ENCODE measurements at regions not wholly inside any gene's neighbourhood (a gene's known extent, or its start where the extent isn't known, plus 50 kb on each side); places are given as distances from the start of the nearest gene placed in this dataset.

- peaks cover 11 to 59% (median 37%) of the 10 kb centered on the region in 6 donors for H3K9me3 Mint-ChIP-seq
- no peak for DNase-seq
- H3K27ac Mint-ChIP-seq, result no peak overlapping the region
- H3K4me3 Mint-ChIP-seq, result no peak overlapping the region
- H3K4me1 Mint-ChIP-seq, result no peaks in the 10 kb centered on the region
- peaks cover 0 to 12% (median 11%) of the 10 kb centered on the region in 3 donors for H3K36me3 Mint-ChIP-seq
- peaks cover 0 to 3% (median 0%) of the 10 kb centered on the region in 3 donors for H3K27me3 Mint-ChIP-seq (ENCODE audit: low read depth in 3 of 3)
These were observed 2243.8 kb upstream of the C9orf72 start for GRCh38 chr9:29816954-29817703.

- no peak overlapping the region for H3K4me3 Mint-ChIP-seq
- no peaks in the 10 kb centered on the region for H3K4me1 Mint-ChIP-seq
- peaks cover 14 to 77% (median 49%) of the 10 kb centered on the region in 6 donors for H3K9me3 Mint-ChIP-seq
- peaks cover 0 to 3% (median 0%) of the 10 kb centered on the region in 3 donors for H3K27me3 Mint-ChIP-seq (ENCODE audit: low read depth in 3 of 3)
- no peak overlapping the region for H3K27ac Mint-ChIP-seq
- H3K36me3 Mint-ChIP-seq, result peaks cover 0 to 11% (median 10%) of the 10 kb centered on the region in 3 donors
- no peak for DNase-seq
These were observed 2249.2 kb upstream of the C9orf72 start for GRCh38 chr9:29822458-29822857.

GRCh38 chr9:29826421-29826820 lies 2253.1 kb upstream of the C9orf72 start:
- peaks cover 5 to 55% (median 33%) of the 10 kb centered on the region in 6 donors for H3K9me3 Mint-ChIP-seq
- no peak overlapping the region for H3K4me3 Mint-ChIP-seq
- DNase-seq, result no peak
- no peaks in the 10 kb centered on the region for H3K4me1 Mint-ChIP-seq
- H3K27me3 Mint-ChIP-seq (ENCODE audit: low read depth in 3 of 3), result no peaks in the 10 kb centered on the region
- H3K36me3 Mint-ChIP-seq, result no peaks in the 10 kb centered on the region
- H3K27ac Mint-ChIP-seq, result no peak overlapping the region

DNA sequence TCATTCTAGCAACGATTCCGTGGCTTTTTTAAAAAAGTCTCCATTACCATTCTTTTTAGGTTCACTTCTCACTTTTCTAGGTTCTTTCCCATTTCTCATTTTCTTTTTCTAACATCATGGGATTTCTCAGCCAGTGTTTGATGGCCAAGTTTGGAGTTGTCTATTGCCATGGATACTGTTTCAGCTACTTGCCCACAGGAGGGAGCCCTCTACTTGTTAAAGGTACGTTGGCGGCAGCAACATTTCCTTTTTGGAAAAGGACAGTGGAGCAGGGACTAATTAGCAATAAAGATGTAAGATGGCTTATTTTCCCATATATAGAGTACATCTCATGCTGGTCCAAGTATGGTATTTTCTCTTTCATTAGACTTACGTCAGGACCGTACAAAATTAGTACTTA lies 2257.5 kb upstream of the C9orf72 start:
- no peaks in the 10 kb centered on the region for H3K36me3 Mint-ChIP-seq
- H3K4me3 Mint-ChIP-seq, result no peak overlapping the region
- no peaks in the 10 kb centered on the region for H3K4me1 Mint-ChIP-seq
- no peak overlapping the region for H3K27ac Mint-ChIP-seq
- no peak for DNase-seq
- H3K9me3 Mint-ChIP-seq, result peaks cover 4 to 34% (median 21%) of the 10 kb centered on the region in 6 donors
- H3K27me3 Mint-ChIP-seq (ENCODE audit: low read depth in 3 of 3), result peaks cover 0 to 2% (median 0%) of the 10 kb centered on the region in 3 donors

GRCh38 chr9:29838491-29839020 lies 2265.3 kb upstream of the C9orf72 start:
- Mint-ChIP-seq H3K27me3 (ENCODE audit: low read depth in 3 of 3) (peaks cover 0 to 2% (median 2%) of the 10 kb centered on the region in 3 donors), H3K4me3 (no peak overlapping the region), H3K27ac (no peak overlapping the region), H3K4me1 (no peaks in the 10 kb centered on the region), H3K9me3 (peaks cover 0 to 22% (median 11%) of the 10 kb centered on the region in 6 donors), H3K36me3 (peaks cover 0 to 4% (median 0%) of the 10 kb centered on the region in 3 donors)
- no peak for DNase-seq

DNA sequence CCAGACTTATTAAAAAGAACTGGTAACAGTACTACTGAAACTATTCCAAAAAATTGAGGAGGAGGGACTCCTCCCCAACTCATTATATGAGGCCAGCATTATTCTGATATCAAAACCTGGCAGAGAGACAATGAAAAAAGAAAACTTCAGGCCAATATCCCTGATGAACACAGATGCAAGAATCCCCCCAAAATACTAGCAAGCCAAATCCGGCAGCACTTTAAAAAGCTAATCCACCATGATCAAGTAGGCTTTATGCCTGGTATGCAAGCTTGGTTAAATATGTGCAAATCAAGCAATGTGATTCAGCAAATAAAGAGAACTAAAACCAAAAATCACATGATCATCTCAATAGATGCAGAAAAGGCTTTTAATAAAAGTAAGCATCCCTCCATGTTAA lies 2271.0 kb upstream of the C9orf72 start:
- Mint-ChIP-seq H3K4me3 (no peak overlapping the region), H3K27ac (no peak overlapping the region), H3K4me1 (no peaks in the 10 kb centered on the region), H3K27me3 (ENCODE audit: low read depth in 3 of 3) (peaks cover 0 to 2% (median 1%) of the 10 kb centered on the region in 3 donors), H3K36me3 (no peaks in the 10 kb centered on the region), H3K9me3 (peaks cover 2 to 50% (median 18%) of the 10 kb centered on the region in 6 donors)
- no peak for DNase-seq

DNA sequence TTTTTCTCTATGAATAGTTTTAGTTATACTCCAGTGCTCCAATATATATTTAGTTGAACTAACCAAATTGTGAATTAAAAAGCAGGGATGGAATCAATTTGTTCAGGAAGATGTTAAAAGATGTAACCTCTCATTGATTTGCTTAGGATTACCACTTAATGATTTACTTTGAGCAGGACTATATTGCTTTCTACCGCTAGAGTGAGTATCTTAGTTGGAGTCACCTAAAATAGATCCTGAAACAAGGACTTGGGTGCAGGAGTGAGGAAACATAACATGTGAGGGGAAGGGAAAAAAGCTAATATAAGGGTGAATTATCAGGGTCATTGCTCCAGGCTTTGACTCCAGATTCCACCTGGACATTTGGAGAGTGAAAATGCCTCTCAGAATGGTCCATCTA lies 2277.4 kb upstream of the C9orf72 start:
- Mint-ChIP-seq H3K4me3 (no peak overlapping the region), H3K36me3 (no peaks in the 10 kb centered on the region), H3K27me3 (ENCODE audit: low read depth in 3 of 3) (no peaks in the 10 kb centered on the region), H3K27ac (no peak overlapping the region), H3K4me1 (no peaks in the 10 kb centered on the region), H3K9me3 (peaks cover 0 to 16% (median 8%) of the 10 kb centered on the region in 6 donors)
- no peak for DNase-seq

DNA sequence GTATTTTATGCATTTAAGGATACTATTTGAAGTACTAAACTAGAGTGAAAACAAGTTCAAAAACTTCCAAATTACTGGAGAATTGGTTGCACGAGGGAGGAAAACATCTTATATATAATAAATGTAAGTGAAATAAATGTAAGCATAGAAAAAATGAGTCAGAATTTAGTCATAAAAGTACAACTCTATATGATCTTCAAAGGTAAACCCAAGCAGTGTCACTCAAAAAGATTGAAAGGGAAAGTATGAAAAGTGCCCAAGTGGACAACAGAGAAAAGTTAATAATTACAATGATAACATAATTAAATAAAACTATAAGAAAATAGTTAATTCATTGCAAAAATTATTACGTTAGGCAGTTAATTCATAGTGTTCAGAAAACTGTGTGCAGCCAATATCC lies 2288.5 kb upstream of the C9orf72 start:
- H3K27ac Mint-ChIP-seq, result no peak overlapping the region
- H3K36me3 Mint-ChIP-seq, result no peaks in the 10 kb centered on the region
- H3K4me3 Mint-ChIP-seq, result no peak overlapping the region
- DNase-seq, result no peak
- peaks cover 1 to 21% (median 6%) of the 10 kb centered on the region in 6 donors for H3K9me3 Mint-ChIP-seq
- no peaks in the 10 kb centered on the region for H3K4me1 Mint-ChIP-seq
- H3K27me3 Mint-ChIP-seq (ENCODE audit: low read depth in 3 of 3), result peaks cover 0 to 2% (median 0%) of the 10 kb centered on the region in 3 donors

- peaks cover 2 to 26% (median 10%) of the 10 kb centered on the region in 6 donors for H3K9me3 Mint-ChIP-seq
- H3K4me3 Mint-ChIP-seq, result no peak overlapping the region
- no peak overlapping the region for H3K27ac Mint-ChIP-seq
- no peaks in the 10 kb centered on the region for H3K36me3 Mint-ChIP-seq
- H3K27me3 Mint-ChIP-seq (ENCODE audit: low read depth in 3 of 3), result peaks cover 0 to 2% (median 0%) of the 10 kb centered on the region in 3 donors
- H3K4me1 Mint-ChIP-seq, result no peaks in the 10 kb centered on the region
- DNase-seq, result peak in 1 of 3 donors; percentile 12
These were observed 2292.6 kb upstream of the C9orf72 start for GRCh38 chr9:29865764-29866313.

DNA sequence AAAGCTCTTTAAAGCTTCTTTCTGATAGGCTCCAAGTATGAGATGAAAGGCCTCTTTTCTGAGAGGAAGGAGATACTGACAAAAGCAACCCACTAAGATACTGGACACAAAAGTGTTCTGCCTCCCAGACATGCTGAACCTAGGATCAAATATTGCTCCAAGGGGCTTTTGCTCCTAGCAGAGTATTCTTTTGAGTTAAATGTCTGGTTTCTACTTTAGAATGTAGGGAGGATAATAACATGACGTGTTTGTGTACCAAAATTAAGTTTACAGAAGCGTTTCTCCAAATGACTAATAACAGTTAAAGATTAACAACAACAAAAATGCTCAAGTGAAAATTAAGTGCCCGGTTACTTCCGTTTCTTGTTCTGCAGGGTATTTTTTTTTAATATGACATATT lies 2293.3 kb upstream of the C9orf72 start:
- no peaks in the 10 kb centered on the region for H3K36me3 Mint-ChIP-seq
- no peak for DNase-seq
- no peaks in the 10 kb centered on the region for H3K4me1 Mint-ChIP-seq
- peaks cover 2 to 26% (median 11%) of the 10 kb centered on the region in 6 donors for H3K9me3 Mint-ChIP-seq
- no peak overlapping the region for H3K27ac Mint-ChIP-seq
- no peak overlapping the region for H3K4me3 Mint-ChIP-seq
- peaks cover 0 to 2% (median 0%) of the 10 kb centered on the region in 3 donors for H3K27me3 Mint-ChIP-seq (ENCODE audit: low read depth in 3 of 3)

GRCh38 chr9:29873579-29873978 lies 2300.3 kb upstream of the C9orf72 start:
- no peaks in the 10 kb centered on the region for H3K36me3 Mint-ChIP-seq
- H3K27ac Mint-ChIP-seq, result no peak overlapping the region
- no peak for DNase-seq
- no peaks in the 10 kb centered on the region for H3K4me1 Mint-ChIP-seq
- H3K27me3 Mint-ChIP-seq (ENCODE audit: low read depth in 3 of 3), result peaks cover 0 to 1% (median 0%) of the 10 kb centered on the region in 3 donors
- H3K4me3 Mint-ChIP-seq, result no peak overlapping the region
- H3K9me3 Mint-ChIP-seq, result peaks cover 1 to 19% (median 10%) of the 10 kb centered on the region in 6 donors

DNA sequence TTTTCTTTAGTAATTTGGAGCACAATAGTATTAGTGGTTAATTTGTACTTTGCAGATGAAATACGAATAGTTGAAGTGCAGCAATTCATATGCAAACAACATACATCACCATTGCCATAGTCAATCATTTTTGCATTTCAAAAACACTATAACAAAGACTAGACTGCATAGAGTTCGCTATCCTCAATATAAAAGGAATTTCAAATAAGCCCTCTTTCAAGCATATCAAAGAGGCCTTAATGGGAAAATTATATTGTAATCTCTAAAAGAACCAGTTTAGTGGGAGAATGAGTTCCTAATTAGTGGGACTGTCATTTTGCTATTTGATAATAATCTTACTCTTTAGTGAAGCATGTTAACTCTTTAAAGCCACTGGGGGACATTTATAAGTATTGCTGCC lies 2302.3 kb upstream of the C9orf72 start:
- Mint-ChIP-seq H3K27me3 (ENCODE audit: low read depth in 3 of 3) (peaks cover 0 to 1% (median 0%) of the 10 kb centered on the region in 3 donors), H3K4me3 (no peak overlapping the region), H3K9me3 (peaks cover 0 to 13% (median 6%) of the 10 kb centered on the region in 6 donors), H3K4me1 (no peaks in the 10 kb centered on the region), H3K27ac (no peak overlapping the region), H3K36me3 (no peaks in the 10 kb centered on the region)
- DNase-seq, result no peak

DNA sequence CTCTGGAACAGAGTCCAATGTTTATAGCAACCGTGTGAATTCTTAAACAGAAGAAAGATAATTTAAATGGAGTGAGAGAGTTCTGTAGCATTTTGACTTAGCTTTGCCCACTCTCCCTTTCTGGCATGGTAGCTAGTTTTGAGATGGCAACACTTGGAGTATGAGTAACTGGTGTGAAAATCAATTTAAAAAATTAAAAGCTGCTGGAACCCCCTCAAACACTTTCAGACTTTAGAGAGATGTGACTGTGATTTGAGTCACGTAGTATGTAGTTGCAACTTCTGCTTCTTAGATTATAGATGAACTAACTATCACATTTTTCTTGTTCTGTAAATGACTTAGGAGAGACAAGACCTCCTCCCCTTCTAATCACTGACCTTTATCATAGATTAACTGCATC lies 2309.5 kb upstream of the C9orf72 start:
- Mint-ChIP-seq H3K27ac (no peak overlapping the region), H3K4me1 (no peaks in the 10 kb centered on the region), H3K4me3 (no peak overlapping the region), H3K36me3 (peaks cover 0 to 3% (median 0%) of the 10 kb centered on the region in 3 donors), H3K27me3 (ENCODE audit: low read depth in 3 of 3) (peaks cover 0 to 3% (median 2%) of the 10 kb centered on the region in 3 donors), H3K9me3 (peaks cover 0 to 33% (median 10%) of the 10 kb centered on the region in 6 donors)
- no peak for DNase-seq

DNA sequence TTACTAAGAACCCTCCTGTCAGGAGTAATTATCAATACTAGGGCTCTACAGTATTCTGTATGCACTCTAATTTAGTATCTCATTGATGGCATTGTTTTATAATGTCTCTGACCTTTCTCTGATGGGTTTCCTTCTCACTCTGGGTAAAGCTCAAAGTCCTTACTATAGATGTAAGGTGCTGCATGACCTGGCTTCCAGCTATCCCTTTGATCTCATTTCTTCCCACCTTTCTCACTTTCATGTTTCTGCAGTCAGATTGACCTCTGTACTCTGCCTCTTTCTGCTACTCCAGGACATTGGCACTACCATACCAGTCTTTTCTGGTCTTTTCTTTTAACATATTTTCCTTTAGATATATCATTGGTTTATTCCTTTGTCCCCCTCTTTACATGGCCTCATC lies 2332.8 kb upstream of the C9orf72 start:
- Mint-ChIP-seq H3K27ac (no peak overlapping the region), H3K36me3 (no peaks in the 10 kb centered on the region), H3K4me1 (no peaks in the 10 kb centered on the region), H3K9me3 (peaks cover 2 to 18% (median 8%) of the 10 kb centered on the region in 6 donors), H3K4me3 (no peak overlapping the region), H3K27me3 (ENCODE audit: low read depth in 3 of 3) (peaks cover 0 to 2% (median 0%) of the 10 kb centered on the region in 3 donors)
- no peak for DNase-seq
